GM12874 (cell line): ENCODE measurements at regions not wholly inside any gene's neighbourhood (a gene's known extent, or its start where the extent isn't known, plus 50 kb on each side); places are given as distances from the start of the nearest gene placed in this dataset.

ENCODE experiments used
- CTCF ChIP-seq: IDR thresholded peaks from 2 replicates; pipeline ENCODE4 v1.5.1; 2011; ENCODE audit warnings: low read depth, mild to moderate bottlenecking, control low read depth, low read length, moderate library complexity; ENCODE audit not compliant: insufficient read depth

GRCh38 chr12:125193376-125194152, 128.3 kb downstream of the AACS start:
- TF ChIP-seq CTCF: no peak

- no peak for TF ChIP-seq CTCF
Measured at GRCh38 chr12:125194163-125194773, 129.0 kb downstream of the AACS start.

GRCh38 chr12:125194987-125195386, 129.8 kb downstream of the AACS start:
- no peak for TF ChIP-seq CTCF

- TF ChIP-seq CTCF: no peak
Measured at GRCh38 chr12:125197326-125197725, 132.1 kb downstream of the AACS start.

- TF ChIP-seq CTCF: no peak
Measured at GRCh38 chr12:125198652-125199051, 133.4 kb downstream of the AACS start.

GRCh38 chr12:125201090-125201489, 135.9 kb downstream of the AACS start:
- no peak for TF ChIP-seq CTCF

GRCh38 chr12:125201940-125202339, 136.7 kb downstream of the AACS start:
- TF ChIP-seq CTCF: no peak
